ENCODE measurements at regions not wholly inside any gene's neighbourhood (a gene's known extent, or its start where the extent isn't known, plus 50 kb on each side); places are given as distances from the start of the nearest gene placed in this dataset.

- TF ChIP-seq MTA1 (CRISPR knock-in tag; IDR thresholded peaks at IDR 0.05; ENCODE audit: borderline replicate concordance) (peak; percentile 31; the same call in 1 of the 2 replicates), UBTF (CRISPR knock-in tag; IDR thresholded peaks at IDR 0.05) (peak; percentile 57), ZNF503 (CRISPR knock-in tag; IDR thresholded peaks at IDR 0.05) (0 out of 2 replicates have a peak, but pooled peaks have one; percentile 37), ZNF614 (CRISPR knock-in tag; IDR thresholded peaks at IDR 0.05; ENCODE audit: borderline replicate concordance) (peak; percentile 84), CREB1 (IDR thresholded peaks at IDR 0.05) (peak; percentile 77), CREB1 (CRISPR knock-in tag; IDR thresholded peaks at IDR 0.05) (no peak), NONO (IDR thresholded peaks at IDR 0.05) (no peak), NONO (CRISPR knock-in tag; conservative IDR thresholded peaks at IDR 0.05) (peak; percentile 63), ZNF646 (CRISPR knock-in tag; IDR thresholded peaks at IDR 0.05) (no peak), ZHX2 (IDR thresholded peaks at IDR 0.05; ENCODE audit: low read depth) (no peak), ZHX2 (CRISPR knock-in tag; IDR thresholded peaks at IDR 0.05; ENCODE audit: borderline replicate concordance) (no peak)
Measured at GRCh38 chr13:97109841-97110492, 112.2 kb upstream of the MBNL2 start (continued).
